Colonic mucosa (tissue), 4 donors: ENCODE measurements at regions not wholly inside any gene's neighbourhood (a gene's known extent, or its start where the extent isn't known, plus 50 kb on each side); places are given as distances from the start of the nearest gene placed in this dataset.

Experiments
- DNase-seq: peaks from one replicate; pipeline ENCODE4 v3.0.0-alpha.2; 2020
- H3K27ac ChIP-seq: fragments of 200-600 bp; one replicate; pipeline ENCODE4 v1.8.0; 2021
- H3K27me3 ChIP-seq: fragments of 200-600 bp; one replicate; pipeline ENCODE4 v1.8.0; 2021
- H3K36me3 ChIP-seq: fragments of 200-600 bp; one replicate; pipeline ENCODE4 v1.8.0; 2021
- H3K4me1 ChIP-seq: fragments of 200-600 bp; one replicate; pipeline ENCODE4 v1.8.0; 2021; ENCODE audit warnings: mild to moderate bottlenecking
- H3K4me3 ChIP-seq: fragments of 200-600 bp; one replicate; pipeline ENCODE4 v1.8.0; 2021
- H3K9ac ChIP-seq, 2 donors: one replicate each; pipeline ENCODE4 v1.7.0; 2013; ENCODE audit warnings: control low read depth in 2 of 2, low read depth in 2 of 2, low read length in 2 of 2
- H3K9me3 ChIP-seq: fragments of 200-600 bp; one replicate; pipeline ENCODE4 v1.8.0; 2021
- CTCF ChIP-seq: fragments of 200-600 bp; IDR thresholded peaks from one replicate; pipeline ENCODE4 v1.8.0; 2022; ENCODE audit warnings: antibody characterized with exemption, mild to moderate bottlenecking
- intact Hi-C: fragments of 100-400 bp; cut with DNase I; formaldehyde crosslinking; loops from one replicate; pipeline ENCODE4 v1.14.1; 2022
- donor health status: healthy.
- donor health status: DM: no; HTN: no; CAD: no.
- donor health status: DM: no; HTN: no; CAD: no.

- H3K4me1 ChIP-seq = no peaks in the 10 kb centered on the region
- no peak overlapping the region for H3K9ac ChIP-seq
- intact Hi-C loops = loop anchor here (2.0 kb wide), 1 partner anchor 743 kb away; no protein-coding TSS in a partner anchor
- no peak overlapping the region for H3K4me3 ChIP-seq
- no peak for TF ChIP-seq CTCF
- H3K36me3 ChIP-seq = no peaks in the 10 kb centered on the region
- DNase-seq = no peak
- no peaks in the 10 kb centered on the region for H3K9me3 ChIP-seq
- H3K27ac ChIP-seq = no peak overlapping the region
- H3K27me3 ChIP-seq = no peaks in the 10 kb centered on the region
These were observed 213.9 kb upstream of the MAP2 start for GRCh38 chr2:209209943-209210342.

GRCh38 chr2:209230560-209230959, 193.3 kb upstream of the MAP2 start:
- Histone ChIP-seq H3K36me3 (no peaks in the 10 kb centered on the region), H3K9me3 (no peaks in the 10 kb centered on the region), H3K9ac (no peak overlapping the region), H3K4me1 (no peaks in the 10 kb centered on the region), H3K4me3 (no peak overlapping the region), H3K27ac (no peak overlapping the region), H3K27me3 (no peaks in the 10 kb centered on the region)
- TF ChIP-seq CTCF = no peak
- DNase-seq = no peak
- intact Hi-C loops = no loop called here

GRCh38 chr2:209236377-209236776, 187.5 kb upstream of the MAP2 start:
- TF ChIP-seq CTCF = no peak
- Histone ChIP-seq H3K4me3 (no peak overlapping the region), H3K27ac (no peak overlapping the region), H3K4me1 (no peaks in the 10 kb centered on the region), H3K9me3 (no peaks in the 10 kb centered on the region), H3K36me3 (no peaks in the 10 kb centered on the region), H3K9ac (no peak overlapping the region), H3K27me3 (no peaks in the 10 kb centered on the region)
- DNase-seq = no peak
- intact Hi-C loops = no loop called here

- intact Hi-C loops = no loop called here
- no peak overlapping the region for H3K9ac ChIP-seq
- no peaks in the 10 kb centered on the region for H3K4me1 ChIP-seq
- no peaks in the 10 kb centered on the region for H3K9me3 ChIP-seq
- DNase-seq = no peak
- H3K27me3 ChIP-seq = no peaks in the 10 kb centered on the region
- H3K36me3 ChIP-seq = no peaks in the 10 kb centered on the region
- no peak for TF ChIP-seq CTCF
- no peak overlapping the region for H3K27ac ChIP-seq
- H3K4me3 ChIP-seq = no peak overlapping the region
These were observed 184.9 kb upstream of the MAP2 start for GRCh38 chr2:209238765-209239584.

- Histone ChIP-seq H3K9ac (no peak overlapping the region), H3K27ac (no peak overlapping the region), H3K36me3 (no peaks in the 10 kb centered on the region), H3K4me3 (no peak overlapping the region), H3K9me3 (no peaks in the 10 kb centered on the region), H3K27me3 (no peaks in the 10 kb centered on the region), H3K4me1 (no peaks in the 10 kb centered on the region)
- intact Hi-C loops = no loop called here
- no peak for DNase-seq
- TF ChIP-seq CTCF = no peak
These were observed 184.3 kb upstream of the MAP2 start for GRCh38 chr2:209239585-209239938.
